CD4-positive, alpha-beta T cell treated with Interleukin-2 at 100 ng/mL for 4 hours (primary cell): ENCODE measurements at regions not wholly inside any gene's neighbourhood (a gene's known extent, or its start where the extent isn't known, plus 50 kb on each side); places are given as distances from the start of the nearest gene placed in this dataset.

Experiments used
- DNase-seq: peaks from one replicate; pipeline ENCODE4 v3.0.0-alpha.2; 2020; ENCODE audit warnings: low spot score

DNA sequence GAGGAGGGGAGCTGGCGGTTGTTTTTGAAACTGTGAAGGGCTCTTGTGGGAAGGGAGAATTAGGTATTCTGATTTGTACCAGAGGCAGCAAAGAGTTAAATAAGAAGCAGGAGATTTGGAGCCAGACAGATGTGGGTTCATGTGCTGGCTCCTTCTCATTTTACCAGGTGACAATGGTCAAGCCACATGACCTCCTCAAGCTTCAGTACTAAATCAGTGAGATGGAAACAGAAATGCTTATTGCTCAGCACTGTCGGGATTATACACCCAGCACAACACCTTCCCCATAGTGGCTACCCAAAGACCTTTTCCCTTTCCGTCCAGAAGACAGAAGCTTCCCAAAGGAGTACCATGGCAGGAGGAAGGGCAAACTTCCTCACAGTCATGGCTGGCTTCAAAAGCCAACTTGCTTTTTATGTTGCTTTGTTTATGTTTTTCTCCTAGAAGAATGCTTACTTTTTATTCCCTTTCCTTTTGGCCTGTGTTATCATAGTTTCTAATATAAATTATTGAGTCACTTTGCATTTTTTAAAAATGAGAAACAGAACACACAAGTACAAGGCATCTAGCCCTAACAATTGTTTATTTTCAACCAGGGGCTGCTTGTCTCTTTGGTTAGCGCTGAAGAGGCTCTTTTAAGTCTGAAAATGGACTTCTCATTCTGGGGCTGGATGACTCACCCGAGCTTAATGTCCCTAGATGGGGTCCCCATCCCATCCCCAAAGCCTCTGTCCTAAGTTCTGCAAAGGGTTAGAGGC is 181.5 kb upstream of the ZBED5 start:
- no peak for DNase-seq

DNA sequence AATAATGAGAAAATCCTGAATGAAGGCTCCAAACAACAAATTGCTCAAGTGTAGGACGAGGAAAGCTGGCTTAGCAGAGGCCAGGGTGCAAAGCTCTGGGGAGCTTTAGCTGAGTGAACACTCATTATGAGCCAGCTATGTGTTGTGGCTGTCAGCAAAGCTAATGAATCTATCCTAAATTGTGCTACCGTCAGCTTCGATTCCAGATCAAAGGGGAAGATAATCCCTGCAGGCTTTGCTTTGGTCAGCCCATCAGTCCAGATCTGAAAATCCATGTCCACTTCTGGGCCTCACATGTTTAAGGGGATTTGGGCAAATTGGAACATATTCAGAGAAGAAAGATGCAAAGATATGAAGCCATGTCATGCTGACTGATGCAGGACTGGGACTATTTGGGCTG is 180.9 kb upstream of the ZBED5 start:
- no peak for DNase-seq

DNA sequence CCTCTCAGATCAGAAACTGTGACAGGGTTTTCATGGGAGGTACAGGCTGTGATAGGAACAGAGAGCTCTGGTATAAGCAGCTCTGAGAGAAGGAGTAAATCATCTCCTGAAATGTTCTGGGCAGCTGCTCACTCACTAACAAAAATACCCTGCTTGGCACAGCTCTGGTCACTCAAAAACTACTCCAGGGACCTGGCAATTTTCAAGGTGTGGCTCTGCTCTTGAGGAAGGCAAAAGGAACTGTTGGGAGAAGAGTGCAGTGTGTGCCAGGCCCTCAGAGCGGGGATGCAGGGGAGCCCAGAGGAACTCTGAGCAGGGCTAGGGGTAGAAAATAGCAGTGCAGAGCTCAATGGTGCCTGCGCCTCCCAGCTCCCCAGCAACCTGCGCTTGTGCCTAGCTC is 180.5 kb upstream of the ZBED5 start:
- DNase-seq = no peak

DNA sequence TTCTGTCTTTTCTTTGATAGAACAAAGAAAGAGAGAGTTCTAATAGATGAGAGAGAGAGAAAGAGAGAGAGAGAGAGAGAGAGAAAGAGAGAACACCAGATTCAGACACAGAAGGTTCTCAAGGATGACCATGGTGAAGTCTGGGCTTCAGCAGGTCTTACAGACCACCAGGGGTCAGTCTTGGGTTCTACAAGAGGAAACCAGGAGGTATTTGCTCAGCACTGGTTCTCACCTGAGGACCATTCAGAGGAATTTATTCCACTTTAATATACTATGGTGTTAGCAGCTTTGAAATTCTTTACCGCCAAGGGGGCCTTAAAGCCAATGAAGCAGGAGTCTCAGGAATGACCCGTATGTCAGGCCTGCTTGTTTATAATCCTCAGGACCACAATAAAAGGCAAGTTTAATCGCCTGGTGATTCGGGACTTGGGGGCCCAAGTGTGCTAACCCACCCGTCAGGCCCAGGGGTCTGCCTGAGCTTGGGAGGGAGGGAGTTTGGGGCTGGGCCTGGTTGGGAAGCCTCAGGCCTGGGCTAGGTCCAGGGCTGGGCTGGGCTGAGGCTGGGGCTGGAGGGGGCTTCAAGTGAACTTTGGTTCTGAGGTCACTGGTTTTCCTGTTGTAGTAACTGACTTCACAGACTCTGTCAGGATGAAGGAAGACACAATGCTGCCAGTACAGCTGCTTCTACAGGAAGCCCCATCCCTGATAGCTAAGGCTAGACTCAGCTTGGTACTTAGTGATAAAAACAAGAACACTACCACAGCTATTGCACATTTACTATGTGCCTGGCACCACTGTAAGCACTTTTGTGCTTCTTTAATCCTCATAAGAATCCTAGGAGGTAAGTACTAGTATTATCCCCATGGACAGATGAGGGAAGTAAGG is 179.2 kb upstream of the ZBED5 start:
- peak; percentile 63 for DNase-seq

DNA sequence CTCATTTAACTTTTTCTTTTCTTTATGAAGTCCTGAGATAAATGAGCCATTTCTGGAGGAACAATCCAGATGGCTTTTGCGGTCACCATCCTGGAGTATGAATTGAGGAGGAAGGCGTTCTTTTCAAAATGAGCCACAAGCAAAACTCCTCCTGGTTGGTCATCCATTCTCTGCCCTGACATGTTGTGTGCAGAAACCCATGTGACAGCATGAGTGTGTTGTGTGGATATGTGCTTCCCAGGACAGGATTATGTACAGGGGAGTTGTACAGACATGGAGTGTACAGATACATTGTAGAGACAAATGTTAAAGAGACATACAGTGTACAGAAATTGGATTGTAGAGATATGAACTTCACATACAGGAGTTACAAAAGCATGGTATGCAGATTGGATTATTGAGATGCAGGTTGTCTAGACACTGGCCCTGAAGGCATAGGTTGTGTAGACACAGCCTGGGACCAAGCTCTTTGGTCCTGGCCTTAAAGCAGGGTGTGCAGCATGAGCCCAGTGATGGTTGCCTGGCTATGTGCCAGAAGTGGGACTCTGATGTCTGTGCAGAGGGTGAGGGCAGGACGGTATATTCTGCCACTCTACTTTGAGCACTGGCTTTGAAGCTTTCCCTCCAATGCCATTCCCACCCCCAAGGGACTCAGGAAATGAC is 178.5 kb upstream of the ZBED5 start:
- no peak for DNase-seq

DNA sequence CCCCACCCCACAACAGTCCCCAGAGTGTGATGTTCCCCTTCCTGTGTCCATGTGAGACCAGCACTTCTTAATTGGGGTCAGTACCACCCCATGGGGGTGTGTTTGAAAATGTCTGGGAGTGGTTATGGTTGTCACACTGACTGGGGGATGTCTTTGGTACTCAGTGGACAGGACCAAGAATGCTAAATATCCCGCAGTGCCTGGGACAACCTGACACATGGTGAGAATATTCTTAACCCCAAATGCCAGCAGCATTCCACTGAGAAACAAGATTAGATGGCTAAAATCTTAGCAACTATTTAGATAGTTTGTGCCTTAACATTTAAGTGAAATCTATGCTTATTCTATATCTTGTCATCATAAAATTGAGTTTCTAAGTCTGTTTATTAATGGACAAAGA is 177.5 kb upstream of the ZBED5 start:
- no peak for DNase-seq

DNA sequence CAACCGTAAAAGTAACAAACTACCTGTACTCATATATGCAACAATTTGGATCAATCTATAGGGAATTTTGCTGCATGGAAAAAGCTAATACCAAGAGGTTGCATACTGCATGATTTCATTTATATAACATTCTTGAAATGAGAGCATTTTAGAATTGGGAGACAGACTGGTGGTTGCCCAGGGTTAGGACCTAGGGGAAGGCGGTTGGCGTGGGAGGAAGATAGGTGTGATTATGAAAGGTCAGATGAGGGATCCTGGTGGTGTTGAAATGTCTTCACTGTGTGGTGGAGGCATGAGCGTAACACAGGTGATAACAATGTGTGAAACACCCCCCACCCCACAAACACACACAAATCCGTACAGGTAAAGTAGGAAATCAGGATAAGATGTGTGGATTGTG is 176.6 kb upstream of the ZBED5 start:
- no peak for DNase-seq

DNA sequence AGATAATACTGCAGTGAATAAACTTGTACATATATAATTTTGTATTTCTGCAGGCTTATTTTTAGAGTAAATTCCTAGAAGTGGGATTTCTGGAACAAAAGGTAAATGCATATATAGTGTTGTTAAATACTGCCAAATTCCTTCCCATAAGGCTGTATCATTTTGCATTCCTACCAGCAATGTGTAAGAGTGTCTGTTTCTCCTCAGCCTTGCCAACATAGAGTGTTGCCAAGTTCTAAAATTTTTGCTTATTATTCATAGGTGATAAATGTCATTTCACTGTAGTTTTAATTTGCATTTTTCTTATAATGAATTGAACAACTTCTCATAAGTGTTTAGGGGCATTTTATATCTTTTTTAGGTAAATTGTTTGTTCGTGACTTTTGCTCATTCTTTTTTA is 174.2 kb upstream of the ZBED5 start:
- DNase-seq = no peak

DNA sequence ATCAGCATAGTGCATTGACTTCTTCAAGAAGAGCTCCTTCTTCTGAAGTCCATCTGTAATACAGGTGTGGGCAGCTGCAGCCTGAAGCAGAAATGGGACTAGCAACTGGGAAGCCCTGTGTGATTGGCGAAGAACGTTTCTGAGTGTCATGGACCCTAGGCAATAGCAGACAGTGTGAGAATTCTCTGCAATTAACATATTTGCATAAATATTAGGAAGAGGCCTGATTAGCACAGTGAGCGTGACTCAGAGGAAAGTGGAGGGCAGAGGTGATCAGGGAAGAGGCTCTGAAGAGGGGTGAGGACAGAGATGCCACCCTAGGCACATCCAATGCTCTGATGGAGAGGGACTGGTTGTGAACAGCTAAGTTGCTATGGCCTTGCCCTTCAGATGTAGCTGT is 171.2 kb upstream of the ZBED5 start:
- no peak for DNase-seq

DNA sequence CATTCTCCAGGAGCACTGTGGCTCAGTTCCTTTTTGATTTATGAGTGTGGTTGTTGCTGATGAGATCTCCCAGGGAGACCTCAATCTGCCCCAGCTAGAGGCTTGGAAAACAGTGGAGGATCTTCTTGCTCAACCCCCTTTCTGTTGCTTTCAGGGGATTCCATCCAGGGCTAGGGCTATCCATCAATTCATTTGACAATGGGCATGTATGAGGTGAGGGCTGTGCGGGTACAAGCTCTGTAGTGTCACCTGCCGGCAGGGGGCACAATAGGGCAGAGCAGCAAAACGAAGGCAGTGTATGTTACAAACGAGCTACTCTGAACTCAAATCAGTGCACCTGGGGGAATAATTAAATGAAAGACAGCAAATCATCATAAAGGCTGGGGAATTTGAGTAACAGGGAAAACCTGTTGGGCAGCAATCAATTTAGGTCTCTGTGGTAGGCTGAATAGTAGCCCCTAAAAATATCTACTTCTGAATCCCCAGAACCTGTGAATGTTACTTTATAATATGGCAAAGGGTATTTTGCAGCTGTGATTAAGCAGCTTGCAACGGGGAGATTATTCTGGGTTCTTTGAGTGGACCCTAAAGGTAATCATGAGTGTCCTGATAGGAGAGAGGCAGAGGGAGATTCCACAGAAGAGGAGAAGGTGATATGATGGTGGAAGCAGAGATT is 170.3 kb upstream of the ZBED5 start:
- peak; percentile 76 for DNase-seq

DNA sequence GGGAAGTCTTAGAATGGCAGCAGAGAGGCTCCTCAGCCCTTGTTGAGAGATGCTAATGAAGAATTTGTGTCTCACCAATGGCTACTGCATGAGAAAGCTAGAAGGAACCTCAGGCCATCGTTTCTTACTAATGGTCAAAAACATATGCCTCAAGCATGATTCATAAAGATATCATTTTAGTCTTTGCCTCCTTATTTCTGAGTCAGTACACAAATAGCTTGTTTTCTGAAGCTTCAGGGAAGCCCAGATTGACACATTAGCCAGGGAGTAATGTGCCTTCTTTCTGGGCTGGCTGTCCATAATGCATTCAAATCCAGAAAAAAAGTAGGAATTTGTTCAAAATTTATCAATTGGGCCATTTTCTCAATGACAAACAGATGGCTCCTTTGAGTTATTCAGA is 169.4 kb upstream of the ZBED5 start:
- DNase-seq = no peak

DNA sequence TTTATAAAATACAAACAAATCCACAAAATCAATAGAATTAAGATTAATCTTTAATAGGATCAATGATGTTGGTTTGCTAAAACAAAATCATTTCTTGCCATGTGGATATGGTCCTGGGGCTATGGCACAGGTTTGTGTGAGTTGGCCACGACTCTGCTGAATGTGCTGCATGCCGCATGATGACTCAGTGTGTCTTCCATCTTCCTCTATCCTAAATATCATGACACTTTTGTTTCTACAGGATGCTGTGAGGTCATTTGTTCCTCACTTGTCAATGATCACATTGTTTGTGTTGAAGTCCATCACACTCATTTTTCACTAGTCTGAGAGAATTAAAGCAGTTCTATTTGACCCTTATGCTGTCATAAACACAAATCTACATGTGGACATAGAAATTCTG is 167.2 kb upstream of the ZBED5 start:
- no peak for DNase-seq

DNA sequence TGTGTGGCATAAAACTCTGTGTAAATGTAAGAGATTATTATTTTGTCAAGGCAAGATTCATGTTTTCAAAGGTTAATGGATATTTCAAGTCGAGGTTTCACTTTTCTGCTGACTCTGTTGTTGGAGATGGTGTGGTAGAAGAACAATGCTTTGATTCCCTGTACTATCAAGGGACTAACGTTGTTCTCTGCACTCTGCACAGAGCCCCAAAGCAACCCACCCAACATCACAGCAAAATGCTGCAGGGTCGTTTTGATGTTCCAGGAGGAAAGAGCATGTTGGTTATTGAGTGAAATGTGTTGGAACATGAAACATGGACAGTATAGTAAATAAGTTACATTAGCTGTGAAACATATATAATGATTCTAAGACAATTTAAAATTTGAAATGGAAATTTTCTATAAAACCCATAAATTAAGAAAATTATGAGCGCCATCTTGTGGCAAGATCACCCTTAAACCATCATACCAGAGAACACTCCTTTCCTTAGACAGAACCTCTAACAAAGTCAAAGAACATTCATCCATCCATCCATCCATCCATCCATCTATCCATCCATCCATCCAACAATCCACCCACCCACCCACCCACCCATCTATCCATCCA is 164.4 kb upstream of the ZBED5 start:
- peak; percentile 49 for DNase-seq

DNA sequence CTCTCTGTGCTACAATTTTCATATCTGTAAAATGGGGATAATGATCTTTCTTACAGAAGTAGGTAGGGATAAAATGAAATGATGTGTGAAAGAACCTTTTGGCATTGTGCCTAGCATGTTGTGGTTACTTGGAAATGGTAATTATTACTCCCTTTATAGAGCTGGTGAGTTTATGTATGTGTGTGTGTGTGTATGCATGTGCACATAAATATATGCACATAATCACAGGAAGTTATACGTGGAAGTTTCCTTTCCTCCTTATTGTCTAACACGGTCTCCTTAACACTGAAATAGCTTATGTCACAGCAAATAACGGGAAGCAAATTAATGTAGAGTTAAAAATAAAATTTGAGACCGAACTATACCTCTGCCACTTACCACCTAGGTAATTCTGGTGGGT is 163.7 kb upstream of the ZBED5 start:
- no peak for DNase-seq

DNA sequence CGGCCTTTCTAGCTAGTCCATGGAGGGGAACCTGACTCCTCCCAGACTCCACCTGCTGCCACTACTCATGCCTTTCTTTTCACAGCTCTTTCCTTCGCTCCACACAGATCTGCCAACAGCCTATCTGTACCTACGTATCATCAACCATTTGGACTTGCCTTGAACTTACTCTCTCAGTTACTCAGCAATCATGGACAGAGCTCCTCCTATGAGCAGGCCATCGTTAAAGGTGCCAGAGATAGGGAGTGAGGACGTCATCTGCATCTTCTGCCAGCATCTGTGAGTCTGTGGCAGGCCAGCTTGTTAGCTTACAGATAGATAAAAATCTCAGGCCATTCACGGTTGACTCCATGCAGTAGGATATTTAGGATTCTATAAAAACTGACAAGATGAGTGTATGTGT is 162.9 kb upstream of the ZBED5 start:
- DNase-seq = no peak

DNA sequence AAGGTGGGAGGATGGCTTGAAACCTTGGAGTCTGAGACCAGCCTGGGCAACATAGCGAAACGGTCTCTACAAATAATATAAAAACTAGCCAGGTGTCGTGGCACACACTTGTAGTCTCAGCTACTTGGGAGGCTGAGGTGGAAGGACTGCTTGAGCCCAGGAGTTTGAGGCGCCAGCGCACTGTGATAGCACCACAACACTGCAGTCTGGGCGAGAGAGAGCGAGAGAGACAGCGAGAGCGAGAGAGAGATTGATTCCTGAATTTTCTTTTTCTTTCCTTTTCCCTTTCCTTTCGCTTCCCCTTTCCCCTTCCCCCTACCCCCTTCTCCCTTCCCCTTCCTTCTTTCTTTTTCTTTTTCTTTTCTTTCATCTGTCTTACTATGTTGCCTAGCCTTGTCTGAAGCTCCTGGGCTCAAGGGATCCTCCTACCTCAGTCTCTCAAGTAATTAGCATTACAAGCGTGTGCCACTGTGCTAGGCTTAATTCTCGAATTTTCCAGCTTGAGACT is 162.4 kb upstream of the ZBED5 start:
- DNase-seq = no peak

DNA sequence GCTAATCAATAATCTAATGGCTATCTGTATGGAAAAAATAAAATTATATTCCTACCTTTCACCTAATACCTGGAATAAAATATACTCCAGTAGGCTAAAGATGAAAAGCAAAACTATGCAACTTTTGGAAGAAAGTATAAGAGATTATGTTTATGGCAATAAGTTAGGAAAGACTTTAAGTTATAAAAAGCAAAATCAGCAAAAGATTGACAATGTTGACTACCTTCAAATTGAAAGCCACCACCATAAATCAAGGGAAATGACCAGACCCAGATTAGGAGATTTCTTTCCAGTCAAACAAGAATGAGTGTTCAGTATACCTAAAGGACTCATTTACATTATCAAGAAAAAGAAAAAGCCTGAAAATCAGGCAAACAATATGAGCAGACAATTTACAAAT is 159.1 kb upstream of the ZBED5 start:
- DNase-seq = no peak

DNA sequence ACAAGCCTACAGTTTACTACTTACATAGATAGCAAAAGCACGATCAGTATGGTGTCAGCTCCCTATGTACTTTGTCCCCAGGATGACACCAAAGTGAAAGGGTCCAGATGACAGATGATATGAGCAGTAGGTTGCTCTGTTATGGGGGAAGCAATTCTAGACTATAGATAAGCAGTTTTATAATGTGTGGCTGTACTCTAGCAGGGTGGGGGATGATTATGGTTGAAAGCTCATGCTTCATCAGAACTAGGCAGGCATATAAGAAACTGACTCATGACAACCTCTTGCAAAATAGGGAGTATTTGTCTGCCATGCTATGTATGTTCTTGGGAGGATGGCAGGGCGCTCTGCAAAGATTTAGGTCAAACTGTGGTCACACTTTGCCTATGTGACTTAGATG is 158.2 kb upstream of the ZBED5 start:
- DNase-seq = no peak

DNA sequence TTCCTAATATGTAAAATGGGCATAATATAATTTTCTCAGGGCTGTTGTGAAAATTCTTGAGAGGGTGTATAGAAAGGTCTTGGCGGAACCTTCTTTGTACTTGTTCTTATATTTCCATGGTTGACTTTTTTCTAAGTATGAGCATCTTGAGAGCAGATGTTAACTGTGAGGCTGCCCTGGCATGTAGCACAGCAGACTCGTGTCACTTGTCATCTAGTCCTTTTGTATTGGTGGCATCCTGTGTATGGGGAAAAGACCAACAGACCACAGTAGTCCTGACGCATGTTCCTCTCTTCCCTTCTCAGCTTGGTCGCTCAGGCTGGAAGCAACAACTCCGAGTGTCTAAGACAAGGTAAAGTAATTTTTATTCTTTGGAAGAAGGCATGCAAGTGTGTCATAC is 153.8 kb upstream of the ZBED5 start:
- DNase-seq = no peak

DNA sequence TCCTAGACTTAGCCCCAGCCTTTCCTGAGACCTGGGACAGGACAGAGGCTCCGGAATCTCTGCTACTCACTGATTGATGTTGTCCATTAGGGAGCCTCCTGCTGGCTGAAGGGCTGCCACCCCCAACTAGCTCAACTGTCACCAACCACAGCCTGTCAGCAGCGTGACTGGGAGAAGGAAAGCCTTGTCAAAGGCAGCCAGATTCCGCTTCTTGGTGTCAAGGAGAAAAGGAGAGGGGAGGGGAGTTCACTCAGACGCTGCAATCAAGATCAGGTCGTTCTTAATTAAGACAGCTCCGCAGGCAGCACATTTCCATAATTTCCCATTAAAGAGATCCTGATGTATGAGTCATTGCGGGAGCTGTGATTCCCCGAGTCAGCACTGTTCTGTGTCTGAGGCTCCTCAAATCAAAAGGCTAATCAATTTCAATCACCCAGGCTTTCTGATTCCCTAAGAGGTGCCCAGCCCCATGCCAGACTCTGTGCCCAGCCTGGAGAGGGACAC is 152.8 kb upstream of the ZBED5 start:
- DNase-seq = no peak

DNA sequence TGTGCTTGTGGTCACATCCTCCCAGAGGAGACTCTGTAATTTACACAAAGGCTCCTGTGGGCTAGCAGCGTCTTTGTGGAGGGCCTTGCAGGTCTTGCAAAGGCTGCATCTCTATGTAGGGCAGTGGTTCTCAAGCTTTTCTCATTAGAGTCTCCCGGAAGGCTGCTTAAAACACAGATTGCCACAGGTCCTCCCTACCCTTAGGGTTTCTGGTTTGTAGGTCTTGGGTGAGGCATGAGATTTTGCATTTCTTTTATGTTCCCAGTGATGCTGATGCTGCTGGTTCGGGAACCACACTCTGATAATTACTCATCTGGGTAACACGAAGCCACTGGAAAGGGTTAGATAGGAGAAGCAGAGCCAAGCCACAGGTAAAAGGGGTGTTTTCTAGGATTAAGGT is 151.3 kb upstream of the ZBED5 start:
- no peak for DNase-seq

DNA sequence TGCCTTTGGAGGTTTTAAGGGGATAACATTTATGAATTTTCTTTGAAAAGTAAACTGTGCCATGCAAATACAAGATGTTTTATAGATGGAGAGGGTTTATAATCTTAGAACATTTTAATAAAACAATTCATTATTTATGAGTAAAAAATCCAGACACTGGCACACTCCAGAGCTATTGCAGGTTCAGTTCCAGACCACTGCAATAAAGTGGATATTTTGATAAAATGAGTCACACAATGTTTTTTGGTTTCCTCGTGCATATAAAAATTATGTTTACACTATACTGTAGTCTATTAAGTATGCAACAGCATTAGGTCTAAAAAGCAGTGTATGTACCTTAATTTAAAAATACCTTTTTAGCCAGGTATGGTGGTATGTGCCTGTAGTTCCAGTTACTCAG is 146.2 kb upstream of the ZBED5 start:
- no peak for DNase-seq
